ENCODE measurements at regions not wholly inside any gene's neighbourhood (a gene's known extent, or its start where the extent isn't known, plus 50 kb on each side); places are given as distances from the start of the nearest gene placed in this dataset.
"Not testable (repeated sequence)": the region's sequence is repeated elsewhere in the genome, so short reads cannot be mapped to it uniquely, and the experiment has no call there.

- no peak for DNase-seq
Measured at GRCh38 chr1:242811092-242811840, 286.8 kb upstream of the PLD5 start.

GRCh38 chr1:242806324-242806723 is 281.8 kb upstream of the PLD5 start:
- no peak for DNase-seq

DNA sequence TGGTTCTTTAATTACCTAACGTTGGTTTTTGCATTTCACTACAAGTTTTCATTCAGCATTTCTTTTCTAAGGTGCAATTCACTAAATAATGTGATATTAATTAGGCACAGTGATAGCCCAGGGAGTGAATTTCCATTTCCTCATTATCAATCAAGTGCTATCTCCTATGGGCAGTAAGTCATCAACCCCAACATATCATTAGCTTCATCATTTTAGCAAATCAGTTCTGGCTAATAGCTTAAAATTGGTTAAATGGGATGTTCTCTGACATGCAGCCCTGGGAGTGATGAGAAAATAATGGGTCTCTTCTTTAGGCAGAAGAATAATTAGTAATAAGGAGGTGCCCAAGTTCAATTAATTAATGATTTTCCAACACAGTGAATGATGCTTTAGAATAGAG is 280.9 kb upstream of the PLD5 start:
- not testable (repeated sequence) for DNase-seq

- DNase-seq, result no peak
Measured at GRCh38 chr1:242802973-242803372, 278.5 kb upstream of the PLD5 start.

- DNase-seq, result no peak
Measured at GRCh38 chr1:242800521-242800920, 276.0 kb upstream of the PLD5 start.

DNA sequence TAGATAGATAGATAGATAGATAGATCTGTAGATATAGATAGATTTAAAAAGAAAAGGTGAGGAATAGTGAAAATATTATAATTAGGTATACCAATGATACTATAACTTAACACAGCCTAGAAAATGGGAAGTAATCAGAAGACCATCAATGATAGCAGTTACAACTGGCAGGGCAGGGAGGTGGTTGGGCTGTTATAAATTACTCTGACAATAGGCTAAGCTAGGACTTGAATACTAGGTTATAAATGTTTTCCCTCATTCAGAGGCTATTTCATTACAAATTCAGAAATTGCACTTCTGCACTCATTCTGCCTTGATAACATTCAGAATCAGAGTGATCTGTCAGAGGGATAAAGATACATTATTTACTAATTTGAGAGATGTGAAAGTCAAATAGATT is 273.4 kb upstream of the PLD5 start:
- DNase-seq, result no peak

GRCh38 chr1:242788771-242789170 is 264.3 kb upstream of the PLD5 start:
- DNase-seq, result no peak

GRCh38 chr1:242787968-242788367 is 263.5 kb upstream of the PLD5 start:
- DNase-seq, result no peak

DNA sequence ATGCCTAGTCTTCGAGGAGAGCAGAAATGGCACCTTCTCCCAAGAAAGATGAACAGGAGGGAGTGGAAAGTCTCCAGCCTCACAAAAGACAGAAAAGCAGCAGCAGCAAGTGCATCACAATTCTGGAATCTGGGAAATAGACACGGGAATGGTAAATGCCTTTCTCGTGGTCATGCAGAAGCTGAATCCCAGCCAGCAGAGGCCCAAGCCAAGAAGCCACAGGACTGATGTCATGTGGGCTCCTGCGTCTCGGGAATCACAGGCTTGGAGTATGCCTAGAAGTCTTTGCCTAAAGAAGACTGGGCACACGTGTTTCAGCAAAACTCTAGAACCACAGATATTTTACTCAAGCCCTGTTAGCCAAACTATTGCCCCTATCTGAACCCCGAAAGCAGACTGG is 260.3 kb upstream of the PLD5 start:
- DNase-seq, result no peak

DNA sequence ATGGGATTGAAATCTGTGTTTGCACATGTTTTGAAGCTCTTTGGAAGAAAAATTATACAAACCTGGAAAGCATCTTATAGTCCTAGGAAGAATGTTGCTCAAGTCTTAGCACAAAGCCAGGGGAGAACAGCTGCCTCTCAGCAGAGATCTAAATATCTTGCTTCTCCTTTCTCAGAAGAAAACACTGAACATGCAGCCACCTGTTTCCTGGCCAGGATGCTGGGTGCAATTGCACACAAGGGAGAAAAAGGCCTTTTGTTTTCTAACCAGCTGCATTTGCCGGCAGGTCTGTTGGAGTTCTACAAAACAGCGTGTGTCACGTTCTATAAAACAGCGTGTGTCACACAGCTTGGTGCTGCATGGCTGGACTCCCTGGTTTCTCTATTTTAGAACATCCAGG is 259.6 kb upstream of the PLD5 start:
- no peak for DNase-seq

DNA sequence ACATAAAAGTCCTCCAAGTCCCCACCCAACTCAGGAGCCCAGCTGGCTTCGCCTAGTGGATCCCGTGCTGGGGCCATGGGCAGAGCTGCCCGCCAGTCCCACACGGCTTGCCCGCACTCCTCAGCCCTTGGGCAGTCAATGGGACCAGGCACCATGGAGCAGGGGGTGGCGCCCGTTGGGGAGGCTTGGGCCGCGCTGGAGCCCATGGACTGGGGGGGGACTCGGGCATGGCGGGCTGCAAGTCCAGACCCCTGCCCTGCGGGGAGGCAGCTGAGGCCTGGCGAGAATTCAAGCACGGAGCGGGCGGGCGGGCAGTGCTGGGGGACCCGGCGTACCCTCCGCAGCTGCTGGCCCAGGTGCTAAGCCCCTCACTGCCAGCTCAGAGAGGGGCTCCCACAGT is 249.8 kb upstream of the PLD5 start:
- no peak for DNase-seq

GRCh38 chr1:242770366-242770765 is 245.9 kb upstream of the PLD5 start:
- no peak for DNase-seq

- no peak for DNase-seq
Measured at GRCh38 chr1:242764161-242764560, 239.7 kb upstream of the PLD5 start.

GRCh38 chr1:242761556-242761955 is 237.1 kb upstream of the PLD5 start:
- no peak for DNase-seq

DNA sequence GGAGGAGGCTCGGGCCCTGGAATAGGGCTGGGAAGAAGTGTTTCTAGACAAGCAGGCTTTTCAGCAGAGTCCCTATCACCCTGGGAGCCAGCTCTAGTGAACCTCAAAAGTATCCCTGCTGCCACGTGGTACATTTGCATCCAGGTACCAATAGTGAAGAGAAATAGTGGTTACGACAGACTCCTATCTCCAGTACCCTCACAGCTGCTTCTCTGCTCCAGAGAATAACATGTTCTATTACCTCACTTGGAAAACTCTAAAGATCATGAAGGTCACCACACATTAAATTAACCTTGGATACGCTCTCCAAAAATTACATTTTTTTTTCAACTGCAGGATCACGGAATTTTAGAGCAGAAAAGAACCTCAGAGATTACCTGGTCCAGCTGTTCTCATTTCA is 230.4 kb upstream of the PLD5 start:
- no peak for DNase-seq

- no peak for DNase-seq
Measured at GRCh38 chr1:242754125-242754524, 229.6 kb upstream of the PLD5 start.

- no peak for DNase-seq
Measured at GRCh38 chr1:242747233-242747632, 222.7 kb upstream of the PLD5 start.

DNA sequence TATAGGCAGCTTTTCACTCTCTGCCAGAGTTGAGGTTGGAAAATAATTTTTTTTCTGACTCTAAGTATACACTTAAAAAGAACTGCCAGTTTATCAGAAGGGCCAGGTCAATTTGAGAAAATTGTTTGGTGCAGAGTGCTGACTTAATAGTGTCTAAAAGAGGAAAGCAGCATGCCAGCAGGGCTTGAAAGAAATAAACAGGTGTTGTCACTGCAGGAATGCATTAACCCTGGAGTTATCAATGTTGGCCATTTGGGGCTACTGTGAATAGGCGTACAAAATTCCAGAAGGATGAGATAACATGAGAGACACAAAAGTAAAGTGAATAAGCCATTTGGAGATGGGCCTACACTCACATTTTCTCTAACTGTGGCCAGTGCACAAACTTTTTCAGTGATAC is 220.6 kb upstream of the PLD5 start:
- DNase-seq, result no peak

DNA sequence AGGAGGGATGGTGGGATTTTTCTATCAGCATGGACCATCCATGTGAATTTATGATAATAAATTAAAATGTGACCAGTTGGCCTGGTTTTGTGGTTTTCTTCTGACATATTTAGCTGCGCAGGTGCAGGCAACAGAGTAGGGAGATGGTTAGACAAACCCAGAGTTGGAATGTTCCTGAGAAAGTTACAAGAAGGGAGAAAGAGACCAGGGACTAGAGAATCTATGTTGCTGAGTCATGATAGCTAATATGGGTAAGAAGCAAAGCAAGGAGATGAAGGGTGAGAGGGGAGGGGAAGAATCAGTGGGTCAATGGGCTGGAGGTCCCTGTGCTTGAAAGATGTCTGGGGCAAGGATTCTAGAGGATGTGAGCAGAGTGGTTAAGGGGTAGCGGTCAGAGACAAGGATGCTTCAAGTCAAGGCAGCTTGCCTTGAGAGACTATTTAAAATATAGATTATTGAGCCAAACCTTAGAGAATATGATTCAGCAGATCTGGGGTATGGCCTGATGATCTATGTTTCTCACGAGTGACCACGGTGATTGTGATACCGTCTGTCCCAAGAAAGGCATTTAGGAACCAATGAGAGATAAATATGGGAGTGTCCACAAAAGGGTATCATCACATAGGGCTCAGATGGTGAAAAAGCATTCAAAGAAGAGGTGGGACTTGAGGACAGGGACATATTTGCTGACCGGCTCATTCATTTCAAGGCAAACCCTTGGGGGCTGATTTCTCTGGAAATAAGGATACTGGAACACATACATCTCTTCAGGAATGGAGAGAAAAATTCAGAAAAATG is 219.7 kb upstream of the PLD5 start:
- DNase-seq, result no peak

DNA sequence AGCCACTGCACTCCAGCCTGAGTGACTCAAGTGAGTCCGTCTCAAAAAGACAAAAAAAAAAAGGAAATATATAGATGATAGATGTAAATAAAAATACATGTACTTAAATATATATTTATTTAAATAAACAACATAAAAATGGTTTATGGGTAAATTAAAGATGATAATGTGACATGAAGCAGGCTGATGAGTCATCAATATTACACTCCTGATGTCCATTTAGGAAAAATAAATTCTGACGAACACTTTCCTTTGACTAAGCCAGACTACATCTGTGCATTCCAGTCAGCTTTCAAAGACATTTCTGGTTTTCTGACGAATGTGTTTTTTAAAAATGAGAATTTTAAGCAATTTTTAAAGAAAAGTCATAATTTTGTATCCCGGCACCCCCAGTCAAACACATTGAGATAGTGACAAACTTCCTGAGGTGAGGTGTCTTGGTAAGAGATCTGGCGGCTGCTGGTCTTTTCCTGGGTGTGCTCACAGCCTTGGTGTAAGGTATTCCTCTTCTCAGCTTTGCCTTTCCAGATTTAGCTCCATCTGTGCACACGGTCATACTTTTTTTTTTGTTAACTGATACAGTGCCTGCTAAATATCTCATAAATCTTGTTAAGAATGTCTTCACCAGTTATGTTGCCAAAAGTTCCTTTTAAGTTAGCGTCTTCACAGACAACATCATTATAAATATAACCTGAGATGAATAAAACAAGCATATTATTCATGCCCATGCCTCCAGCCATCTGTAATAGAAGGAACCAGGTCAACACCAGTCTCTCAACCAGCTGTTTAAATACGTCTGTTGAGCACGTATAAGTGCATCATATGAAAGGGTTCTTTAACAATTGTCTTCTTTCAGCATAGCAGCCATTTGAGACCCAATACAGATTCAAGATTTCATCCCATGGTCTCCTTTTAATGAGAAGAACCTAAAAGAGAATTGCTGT is 214.5 kb upstream of the PLD5 start:
- no peak for DNase-seq

GRCh38 chr1:242736611-242737010 is 212.1 kb upstream of the PLD5 start:
- no peak for DNase-seq

GRCh38 chr1:242735323-242735722 is 210.8 kb upstream of the PLD5 start:
- no peak for DNase-seq

DNA sequence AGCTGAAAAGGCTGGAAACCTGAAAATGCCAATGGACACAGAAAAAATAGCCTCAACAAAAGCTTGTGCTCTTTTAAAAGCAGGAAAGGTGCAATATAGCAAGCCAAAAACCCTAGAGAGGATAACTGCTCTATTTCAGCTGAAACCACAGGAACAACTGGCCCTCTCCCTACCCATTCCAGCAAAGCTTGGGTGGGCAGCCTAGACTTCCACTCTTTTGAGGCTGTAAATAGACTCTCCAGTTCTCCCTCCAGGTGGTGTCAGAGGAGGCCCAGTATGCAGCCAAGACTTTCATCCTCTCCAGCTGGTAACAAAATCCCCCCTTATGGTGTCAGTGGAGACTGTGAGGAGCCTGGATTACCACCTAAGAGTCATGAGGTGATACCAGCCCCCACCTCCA is 206.9 kb upstream of the PLD5 start:
- DNase-seq, result no peak

Measured in activated CD4-positive, alpha-beta T cell treated with anti-CD3 and anti-CD28 coated beads, Interleukin-2, amount 50 U/mL, for 1 hour (primary cell).